ENCODE measurements at regions not wholly inside any gene's neighbourhood (a gene's known extent, or its start where the extent isn't known, plus 50 kb on each side); places are given as distances from the start of the nearest gene placed in this dataset.

DNA sequence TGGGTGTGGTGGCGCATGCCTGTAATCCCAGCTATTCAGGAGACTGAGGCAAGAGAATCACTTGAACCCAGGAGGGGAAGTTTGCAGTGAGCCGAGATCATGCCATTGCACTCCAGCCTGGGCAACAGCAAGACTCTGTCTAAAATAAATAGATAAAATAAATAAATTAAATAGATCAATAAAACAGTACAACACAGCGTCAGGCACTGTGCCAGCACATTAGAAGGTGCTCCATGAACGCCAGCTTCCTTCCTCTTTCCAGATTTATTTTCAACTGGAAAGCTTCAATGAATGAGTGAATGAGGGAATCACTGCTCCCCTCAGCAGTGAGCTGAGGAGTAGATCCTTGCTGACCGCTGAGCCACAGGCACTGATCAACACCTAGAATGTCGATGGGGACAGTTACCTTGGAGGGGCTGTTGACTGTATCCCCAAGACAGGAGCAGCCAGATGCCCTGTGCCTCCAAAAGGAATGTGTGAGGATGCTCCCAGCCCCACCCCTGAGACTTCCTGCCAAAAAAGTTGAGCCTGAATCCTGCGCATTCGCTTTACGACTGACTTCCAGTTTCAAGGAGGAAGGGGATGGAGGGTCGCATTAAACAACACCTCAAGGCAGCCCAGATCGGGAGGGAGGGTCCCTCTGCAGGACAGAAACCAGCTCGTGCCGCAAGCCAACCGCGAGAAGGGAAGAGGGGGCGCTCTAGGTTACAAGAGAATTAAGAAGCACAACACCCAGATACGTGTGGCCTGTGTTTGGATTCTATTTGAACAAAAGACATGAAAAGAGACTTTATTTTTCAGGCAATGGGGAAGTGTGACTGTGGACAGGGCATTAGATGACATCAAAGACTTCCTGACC, 54.0 kb upstream of the CNOT6 start:
- H4K20me1 ChIP-seq (replicated peaks; ENCODE audit: control insufficient read depth, extremely low read depth, insufficient read depth, low read length): no peaks in the 10 kb centered on the region
- H3K9me3 ChIP-seq (replicated peaks; ENCODE audit: control insufficient read depth, insufficient read depth, low read length): no peaks in the 10 kb centered on the region
- no peaks in the 10 kb centered on the region for H3K79me2 ChIP-seq (ENCODE audit: control insufficient read depth, insufficient read depth, low read length)
- no peak for FAIRE-seq
- dilution Hi-C loops (cut with MboI; ENCODE audit: extremely low pct_ligation_motif_present, low sequenced_read_pairs) (no loop called here), intact Hi-C loops (cut with micrococcal nuclease) (no loop called here)
- H3K36me3 ChIP-seq (ENCODE audit: control insufficient read depth in 2 of 2, extremely low read depth in 1 of 2, insufficient read depth in 2 of 2, low read length in 2 of 2): no peaks in the 10 kb centered on the region
- CTCF ChIA-PET: no interaction called here
- no peak overlapping the region for H3K4me3 ChIP-seq (replicated peaks in 1 of 3; ENCODE audit: insufficient read depth in 1 of 3, low read depth in 1 of 3, low read length in 3 of 3)
- no peaks in the 10 kb centered on the region for H3K27me3 ChIP-seq (ENCODE audit: control insufficient read depth in 2 of 2, insufficient read depth in 2 of 2, low read length in 2 of 2)
- TF ChIP-seq POLR2A (IDR thresholded peaks at IDR 0.05; ENCODE audit: low read depth, low read length): no peak
- TF ChIP-seq GATA2 (IDR thresholded peaks at IDR 0.05; ENCODE audit: insufficient read depth, insufficient read length, low read depth, low read length): no peak
- no peak for TF ChIP-seq JUN (IDR thresholded peaks at IDR 0.05; ENCODE audit: borderline replicate concordance, insufficient read depth, insufficient read length, low read depth)
- POLR2A ChIA-PET: no interaction called here
- DNase-seq (ENCODE audit: low read depth, low spot score): no peak
- H2AFZ ChIP-seq (ENCODE audit: low read depth, low read length): no peak overlapping the region
- no peak overlapping the region for H3K4me2 ChIP-seq (ENCODE audit: insufficient read depth, low read length)
- BruUV-seq (replicated peaks): no TSS peak
- no peaks in the 10 kb centered on the region for H3K9me1 ChIP-seq (replicated peaks; ENCODE audit: control insufficient read depth, extremely low read depth, insufficient read depth, low read length)
- H3K4me1 ChIP-seq (ENCODE audit: control insufficient read depth, extremely low read depth, insufficient read depth, low read length): no peaks in the 10 kb centered on the region
- no peak overlapping the region for H3K27ac ChIP-seq (ENCODE audit: insufficient read depth, low read depth, low read length)
- H3K9ac ChIP-seq (replicated peaks; ENCODE audit: extremely low read depth, insufficient read depth, low read length): no peak overlapping the region

DNA sequence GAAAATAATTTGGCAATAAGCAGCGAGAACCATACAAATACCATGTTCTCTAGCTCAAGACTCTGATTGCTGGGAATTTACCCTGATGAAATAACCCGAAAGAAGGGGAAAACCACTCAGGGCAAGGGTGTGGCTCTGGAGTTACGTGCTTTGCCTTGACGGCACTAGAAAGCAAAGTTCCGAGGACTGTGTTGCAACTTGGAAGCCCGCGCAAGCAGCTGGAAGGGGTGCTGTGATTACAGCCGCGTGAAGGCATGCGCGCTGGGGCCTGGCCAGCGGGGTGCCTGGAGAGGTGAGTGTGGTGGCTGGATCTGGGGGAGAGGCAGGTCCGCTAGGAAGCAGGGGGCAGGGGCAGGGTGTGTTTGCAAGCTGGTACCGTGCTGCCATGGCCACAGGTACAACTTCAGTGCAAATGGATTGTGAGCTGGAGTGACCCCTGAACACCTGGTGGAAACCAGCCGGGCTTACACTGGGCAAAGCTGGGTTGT, 52.6 kb upstream of the CNOT6 start:
- Histone ChIP-seq H3K4me1 (ENCODE audit: control insufficient read depth, extremely low read depth, insufficient read depth, low read length) (no peaks in the 10 kb centered on the region), H3K4me3 (replicated peaks in 1 of 3; ENCODE audit: insufficient read depth in 1 of 3, low read depth in 1 of 3, low read length in 3 of 3) (no peak overlapping the region), H4K20me1 (replicated peaks; ENCODE audit: control insufficient read depth, extremely low read depth, insufficient read depth, low read length) (no peaks in the 10 kb centered on the region), H3K27ac (ENCODE audit: insufficient read depth, low read depth, low read length) (no peak overlapping the region), H3K27me3 (ENCODE audit: control insufficient read depth in 2 of 2, insufficient read depth in 2 of 2, low read length in 2 of 2) (no peaks in the 10 kb centered on the region), H3K9ac (replicated peaks; ENCODE audit: extremely low read depth, insufficient read depth, low read length) (no peak overlapping the region), H3K9me1 (replicated peaks; ENCODE audit: control insufficient read depth, extremely low read depth, insufficient read depth, low read length) (no peaks in the 10 kb centered on the region), H3K79me2 (ENCODE audit: control insufficient read depth, insufficient read depth, low read length) (no peaks in the 10 kb centered on the region), H3K36me3 (ENCODE audit: control insufficient read depth in 2 of 2, extremely low read depth in 1 of 2, insufficient read depth in 2 of 2, low read length in 2 of 2) (no peaks in the 10 kb centered on the region), H3K4me2 (ENCODE audit: insufficient read depth, low read length) (no peak overlapping the region), H2AFZ (ENCODE audit: low read depth, low read length) (no peak overlapping the region), H3K9me3 (replicated peaks; ENCODE audit: control insufficient read depth, insufficient read depth, low read length) (no peaks in the 10 kb centered on the region)
- no peak for FAIRE-seq
- DNase-seq (ENCODE audit: low read depth, low spot score): no peak
- dilution Hi-C loops (cut with MboI; ENCODE audit: extremely low pct_ligation_motif_present, low sequenced_read_pairs): no loop called here
- no TSS peak for BruUV-seq (replicated peaks)
- TF ChIP-seq POLR2A (IDR thresholded peaks at IDR 0.05; ENCODE audit: low read depth, low read length) (no peak), JUN (IDR thresholded peaks at IDR 0.05; ENCODE audit: borderline replicate concordance, insufficient read depth, insufficient read length, low read depth) (no peak), MYC (IDR thresholded peaks at IDR 0.05; ENCODE audit: low read depth, low read length) (no peak), FOS (IDR thresholded peaks at IDR 0.05; ENCODE audit: borderline replicate concordance, insufficient read depth, low read length) (no peak), EZH2 (IDR thresholded peaks at IDR 0.05; ENCODE audit: borderline replicate concordance, low read depth, low read length, severe bottlenecking) (no peak), POLR2AphosphoS5 (IDR thresholded peaks at IDR 0.05; ENCODE audit: insufficient read depth, low read depth, low read length) (no peak), GATA2 (IDR thresholded peaks at IDR 0.05; ENCODE audit: insufficient read depth, insufficient read length, low read depth, low read length) (no peak)
- TF ChIP-seq, protein P1, sequence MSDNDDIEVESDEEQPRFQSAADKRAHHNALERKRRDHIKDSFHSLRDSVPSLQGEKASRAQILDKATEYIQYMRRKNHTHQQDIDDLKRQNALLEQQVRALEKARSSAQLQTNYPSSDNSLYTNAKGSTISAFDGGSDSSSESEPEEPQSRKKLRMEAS (IDR thresholded peaks at IDR 0.05; ENCODE audit: insufficient read depth, insufficient read length): no peak
- TF ChIP-seq, protein P2, sequence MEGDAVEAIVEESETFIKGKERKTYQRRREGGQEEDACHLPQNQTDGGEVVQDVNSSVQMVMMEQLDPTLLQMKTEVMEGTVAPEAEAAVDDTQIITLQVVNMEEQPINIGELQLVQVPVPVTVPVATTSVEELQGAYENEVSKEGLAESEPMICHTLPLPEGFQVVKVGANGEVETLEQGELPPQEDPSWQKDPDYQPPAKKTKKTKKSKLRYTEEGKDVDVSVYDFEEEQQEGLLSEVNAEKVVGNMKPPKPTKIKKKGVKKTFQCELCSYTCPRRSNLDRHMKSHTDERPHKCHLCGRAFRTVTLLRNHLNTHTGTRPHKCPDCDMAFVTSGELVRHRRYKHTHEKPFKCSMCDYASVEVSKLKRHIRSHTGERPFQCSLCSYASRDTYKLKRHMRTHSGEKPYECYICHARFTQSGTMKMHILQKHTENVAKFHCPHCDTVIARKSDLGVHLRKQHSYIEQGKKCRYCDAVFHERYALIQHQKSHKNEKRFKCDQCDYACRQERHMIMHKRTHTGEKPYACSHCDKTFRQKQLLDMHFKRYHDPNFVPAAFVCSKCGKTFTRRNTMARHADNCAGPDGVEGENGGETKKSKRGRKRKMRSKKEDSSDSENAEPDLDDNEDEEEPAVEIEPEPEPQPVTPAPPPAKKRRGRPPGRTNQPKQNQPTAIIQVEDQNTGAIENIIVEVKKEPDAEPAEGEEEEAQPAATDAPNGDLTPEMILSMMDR (IDR thresholded peaks at IDR 0.05; ENCODE audit: extremely low read depth in 1 of 2, insufficient read depth in 1 of 2, low read depth in 1 of 2, low read length in 2 of 2): no peak
- POLR2A ChIA-PET: no interaction called here
- CTCF ChIA-PET: no interaction called here
- intact Hi-C loops (cut with micrococcal nuclease): no loop called here
